AG20443 (cell line): ENCODE measurements at regions not wholly inside any gene's neighbourhood (a gene's known extent, or its start where the extent isn't known, plus 50 kb on each side); places are given as distances from the start of the nearest gene placed in this dataset.

Experiments used
- DNase-seq: peaks from one replicate; pipeline ENCODE4 v3.0.0; 2012; ENCODE audit warnings: low spot score, mixed read lengths

- no peak for DNase-seq
Observed at GRCh38 chr5:136811086-136811485, 445.7 kb upstream of the TRPC7 start.

- DNase-seq: peak; percentile 71
Observed at GRCh38 chr5:136810261-136810801, 445.0 kb upstream of the TRPC7 start.

DNA sequence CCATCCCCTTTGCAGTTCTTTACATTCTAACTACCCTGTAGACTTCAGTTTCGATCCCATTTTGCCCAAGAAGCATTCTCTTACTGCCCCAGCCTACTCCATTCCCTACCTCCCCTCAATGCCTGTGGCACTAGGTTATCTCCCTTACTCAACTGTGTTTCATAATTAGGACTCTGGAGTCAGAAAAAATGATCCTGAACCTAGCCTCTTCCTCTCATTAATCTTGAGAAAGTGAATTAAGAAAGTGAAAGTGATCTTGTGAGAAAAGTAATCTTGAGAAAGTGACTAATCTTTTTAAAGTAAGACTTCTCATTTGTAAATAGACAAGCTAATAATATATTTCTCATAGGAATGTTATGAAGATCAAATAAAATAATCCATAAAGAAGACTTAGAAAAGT is 444.0 kb upstream of the TRPC7 start:
- DNase-seq: no peak

GRCh38 chr5:136808756-136809155 is 443.4 kb upstream of the TRPC7 start:
- DNase-seq: no peak

DNA sequence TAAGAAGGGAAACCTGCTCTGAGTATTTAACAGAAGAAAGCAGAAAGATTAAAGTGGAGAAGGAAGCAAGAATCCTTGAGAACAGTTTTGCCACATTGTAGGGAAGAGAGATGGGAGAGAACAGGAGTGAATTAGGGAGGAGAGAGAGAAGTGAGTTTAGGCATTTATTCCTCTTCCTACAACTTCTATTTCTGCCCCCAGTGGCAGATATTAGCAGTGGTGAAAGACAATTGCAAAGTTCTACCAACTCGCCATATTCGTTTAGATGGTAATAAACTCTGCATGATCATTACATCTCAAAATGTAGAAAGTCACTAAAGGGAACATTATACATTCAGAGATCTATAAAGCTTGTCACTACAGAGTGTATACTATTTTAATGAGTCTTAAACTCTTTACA is 440.1 kb upstream of the TRPC7 start:
- DNase-seq: no peak

GRCh38 chr5:136802383-136802782 is 437.0 kb upstream of the TRPC7 start:
- DNase-seq: peak; percentile 47

DNA sequence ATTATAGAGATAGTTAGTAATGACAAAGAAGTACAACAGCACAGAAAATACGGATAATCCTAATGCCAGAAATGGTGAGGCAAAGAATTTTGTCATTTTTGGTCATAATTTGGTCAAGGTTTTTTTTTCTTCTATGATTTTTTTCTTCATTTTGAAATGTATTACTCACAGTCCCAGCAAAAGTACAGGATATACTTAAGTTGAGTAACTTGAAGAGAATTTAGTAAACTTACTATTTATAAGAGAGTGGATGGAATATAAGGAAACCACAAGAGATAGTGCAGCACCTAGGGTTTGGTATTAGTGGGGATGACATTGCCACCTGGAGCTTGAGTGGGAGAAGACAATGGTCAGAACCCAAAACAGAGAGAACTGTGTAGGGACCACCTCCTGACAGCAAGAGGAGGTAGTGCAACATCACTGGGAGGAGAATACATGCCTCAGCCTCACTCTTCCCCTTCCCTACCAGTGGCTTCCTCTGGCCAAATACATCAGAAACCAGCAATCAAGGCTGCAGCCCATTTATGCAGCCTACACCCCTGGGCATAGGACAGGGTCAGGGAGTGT is 434.5 kb upstream of the TRPC7 start:
- DNase-seq: no peak

DNA sequence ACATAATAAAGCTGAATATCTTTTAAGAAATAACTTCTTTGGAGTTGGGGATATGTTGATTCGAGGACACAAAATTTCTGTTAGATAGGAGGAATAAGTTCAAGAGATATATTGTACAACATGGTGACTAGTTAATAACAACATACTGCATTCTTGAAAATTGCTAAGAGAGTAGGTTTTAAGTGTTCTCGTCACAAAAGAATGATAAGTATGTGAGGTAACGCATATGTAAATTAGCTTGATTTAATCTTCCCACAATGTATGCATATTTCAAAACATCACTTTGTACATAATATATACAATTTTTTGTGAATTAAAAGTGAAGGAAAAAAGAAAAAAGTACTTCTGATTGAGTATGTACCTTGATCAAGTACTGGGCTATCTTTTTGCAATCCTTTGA is 428.0 kb upstream of the TRPC7 start:
- DNase-seq: no peak

- DNase-seq: peak; percentile 45
Observed at GRCh38 chr5:136781464-136781863, 416.1 kb upstream of the TRPC7 start.

DNA sequence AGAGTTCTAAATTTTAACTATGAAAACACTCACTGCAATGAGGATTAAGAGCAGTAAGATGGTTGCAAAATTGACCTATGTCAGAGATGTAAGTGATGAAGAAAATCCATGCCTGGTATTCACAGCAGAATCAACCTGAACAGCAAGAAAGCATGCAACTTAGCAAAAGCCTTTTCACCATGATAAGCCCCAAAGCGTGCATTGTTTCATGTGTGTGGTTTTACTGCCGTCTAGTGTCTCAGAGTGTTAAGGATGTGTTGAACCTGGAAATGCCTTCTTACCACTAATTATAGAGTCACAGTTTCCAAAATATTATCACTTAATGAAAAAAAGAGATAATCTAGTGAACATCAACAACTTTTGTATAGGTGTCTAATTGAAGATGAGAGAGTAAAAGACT is 415.2 kb upstream of the TRPC7 start:
- DNase-seq: no peak

GRCh38 chr5:136776022-136776927 is 410.9 kb upstream of the TRPC7 start:
- no peak for DNase-seq

- DNase-seq: no peak
Observed at GRCh38 chr5:136772491-136772890, 407.1 kb upstream of the TRPC7 start.

DNA sequence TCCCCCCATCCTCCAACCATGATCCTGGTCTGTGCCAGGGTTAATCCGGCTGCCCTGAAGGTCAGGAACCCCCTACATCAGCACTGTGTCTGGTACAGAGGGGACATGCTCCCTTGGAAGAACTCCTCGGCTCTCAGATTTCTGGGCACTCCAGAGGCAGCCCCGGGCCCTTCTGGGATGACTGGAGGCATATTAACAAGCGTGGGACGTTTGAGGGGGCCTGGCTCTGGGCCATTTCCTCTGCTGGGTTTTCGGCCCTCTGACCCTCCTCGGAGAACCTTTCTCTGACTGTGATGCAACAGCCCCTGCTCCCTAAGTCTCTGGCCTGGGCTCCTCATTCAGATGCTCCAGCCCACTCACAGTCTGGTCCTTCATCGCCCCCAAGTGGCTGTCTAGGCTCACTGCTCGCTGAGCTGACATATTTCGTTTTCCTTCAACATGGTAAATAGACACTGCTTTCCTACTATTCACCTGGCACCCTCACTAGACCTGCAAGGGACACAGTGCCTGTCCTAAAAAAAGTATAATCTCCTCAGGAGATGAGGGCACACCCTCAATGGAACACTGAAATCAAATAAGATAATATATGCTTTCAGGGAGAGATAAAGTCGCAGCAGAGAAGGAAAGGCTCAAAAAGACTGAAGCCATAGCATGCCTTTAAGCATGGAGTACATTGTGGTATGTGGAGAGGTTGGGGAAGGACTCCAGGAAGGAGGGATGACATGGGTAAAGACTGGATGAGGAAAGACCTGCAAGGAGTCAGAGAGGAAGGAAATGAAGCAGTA is 404.7 kb upstream of the TRPC7 start:
- peak; percentile 90 for DNase-seq

GRCh38 chr5:136769093-136769492 is 403.7 kb upstream of the TRPC7 start:
- no peak for DNase-seq

GRCh38 chr5:136768457-136768856 is 403.1 kb upstream of the TRPC7 start:
- no peak for DNase-seq

DNA sequence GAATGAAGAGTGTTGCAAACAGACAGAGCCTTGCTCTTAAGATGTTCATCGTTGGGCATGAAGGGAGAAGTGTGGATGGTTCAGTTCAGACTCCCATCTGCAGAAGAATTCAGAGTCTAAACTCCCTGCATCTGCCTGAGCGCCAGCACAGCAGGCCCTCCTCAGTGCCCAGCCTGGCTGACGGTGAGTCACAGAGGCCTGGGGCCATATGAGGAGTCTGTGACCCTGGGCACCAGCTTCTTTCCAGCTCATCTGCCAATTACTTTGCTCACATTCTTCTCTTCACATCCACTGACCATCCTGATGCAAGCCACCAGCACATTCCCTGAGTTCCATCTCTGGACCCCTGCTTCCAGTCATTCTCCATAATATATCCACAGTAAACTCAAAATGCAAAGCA is 401.1 kb upstream of the TRPC7 start:
- peak; percentile 31 for DNase-seq

- no peak for DNase-seq
Observed at GRCh38 chr5:136764601-136765000, 399.3 kb upstream of the TRPC7 start.

DNA sequence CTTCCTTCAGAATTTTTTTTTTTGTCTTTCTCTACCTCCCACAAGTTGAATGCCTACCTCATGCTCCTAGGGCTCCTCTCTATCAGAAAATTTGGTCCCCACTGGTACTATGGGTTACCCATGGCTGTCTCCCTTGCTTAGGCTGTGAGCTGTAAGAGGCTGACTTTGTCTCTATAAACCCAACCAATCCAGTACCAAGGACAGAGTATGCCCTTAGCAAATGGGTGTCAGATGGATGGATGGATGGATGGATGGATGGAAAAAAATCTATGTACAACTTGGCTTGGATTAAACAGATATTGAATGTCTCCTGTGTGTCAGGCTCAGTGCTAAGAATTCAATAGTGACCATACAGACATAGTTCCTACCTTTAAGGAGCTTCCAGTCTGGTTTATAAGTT is 398.2 kb upstream of the TRPC7 start:
- no peak for DNase-seq

- no peak for DNase-seq
Observed at GRCh38 chr5:136754216-136754615, 388.9 kb upstream of the TRPC7 start.

DNA sequence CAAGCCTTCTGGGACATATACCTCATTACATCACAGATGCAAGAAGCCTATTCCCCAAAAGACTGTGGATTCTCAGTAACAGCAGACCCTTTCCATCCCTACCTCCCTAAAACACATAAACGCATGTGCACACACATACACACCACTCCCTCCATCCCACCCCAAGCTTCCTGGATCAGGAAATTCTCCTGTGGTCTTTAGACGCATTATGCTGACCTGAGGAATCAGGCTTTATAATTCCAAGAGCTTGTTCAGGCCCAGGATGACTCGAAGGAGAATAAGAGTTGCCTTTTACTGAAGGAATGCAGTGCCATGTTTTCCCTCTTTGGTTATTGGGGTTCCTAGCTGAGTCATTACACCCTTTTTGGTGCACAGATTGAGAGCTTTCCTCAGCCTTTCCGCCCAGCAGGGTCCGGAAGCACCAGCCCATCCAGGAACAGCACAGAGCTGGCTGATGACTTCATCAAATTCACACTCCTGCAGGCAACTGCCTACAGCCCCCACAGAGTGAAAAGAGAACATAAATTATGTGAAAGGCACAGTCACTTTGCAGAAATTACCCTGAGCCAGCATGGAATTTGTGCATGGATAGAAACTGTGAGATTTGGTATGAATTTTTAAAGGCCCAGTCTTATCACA is 385.0 kb upstream of the TRPC7 start:
- no peak for DNase-seq

DNA sequence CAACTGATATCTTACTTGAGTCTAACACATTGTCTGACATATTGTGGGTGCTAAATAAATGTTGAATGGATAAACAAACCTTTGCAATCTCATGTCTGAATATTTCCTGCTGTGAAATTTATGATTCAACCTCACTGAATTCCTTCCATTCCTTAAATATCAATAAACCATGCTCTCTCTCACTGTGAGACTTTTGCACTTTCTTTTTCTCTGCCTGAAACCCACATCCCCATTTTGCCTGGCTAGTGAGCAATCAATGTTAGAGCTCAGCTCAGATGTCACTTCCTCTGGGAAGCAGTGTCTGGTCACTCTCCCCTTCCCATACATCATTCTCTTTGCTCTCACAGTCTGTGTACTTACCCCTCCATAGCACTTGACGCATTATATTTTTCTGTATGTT is 383.7 kb upstream of the TRPC7 start:
- no peak for DNase-seq

- DNase-seq: no peak
Observed at GRCh38 chr5:136743052-136743451, 377.7 kb upstream of the TRPC7 start.
